Activated CD8-positive, alpha-beta T cell treated with anti-CD3 and anti-CD28 coated beads for 36 hours (primary cell): ENCODE measurements at regions not wholly inside any gene's neighbourhood (a gene's known extent, or its start where the extent isn't known, plus 50 kb on each side); places are given as distances from the start of the nearest gene placed in this dataset.

Source experiments
- ATAC-seq: fragments of 200-7000 bp; cut with Tn5 transposase; one replicate; pipeline ENCODE4 v1.10.0; 2021; ENCODE audit warnings: mild to moderate bottlenecking, moderate library complexity
- CTCF ChIA-PET: fragments of 350-600 bp; sonication (Branson Sonifier 250); formaldehyde crosslinking; loops from one replicate; lab custom pipeline; 2021; ENCODE audit warnings: antibody characterized with exemption; lab: Charles Lee
- POLR2A ChIA-PET: fragments of 350-600 bp; sonication (Branson Sonifier 250); formaldehyde crosslinking; loops from one replicate; lab custom pipeline; 2021; ENCODE audit warnings: antibody characterized with exemption; lab: Charles Lee
- DNase-seq: peaks from one replicate; pipeline ENCODE4 v3.0.0-alpha.2; 2020
- H3K27ac Mint-ChIP-seq: one replicate; pipeline ENCODE4 v1.8.0; 2021; ENCODE audit warnings: mild to moderate bottlenecking, mixed read lengths
- H3K27me3 Mint-ChIP-seq: one replicate; pipeline ENCODE4 v1.8.0; 2021; ENCODE audit warnings: mixed read lengths
- H3K36me3 Mint-ChIP-seq: one replicate; pipeline ENCODE4 v1.8.0; 2021; ENCODE audit warnings: low read depth, mixed read lengths
- H3K4me1 Mint-ChIP-seq: one replicate; pipeline ENCODE4 v1.8.0; 2021; ENCODE audit warnings: low read depth, mixed read lengths
- H3K4me3 Mint-ChIP-seq: one replicate; pipeline ENCODE4 v1.8.0; 2021; ENCODE audit warnings: mild to moderate bottlenecking, moderate library complexity, mixed read lengths
- H3K9me3 Mint-ChIP-seq: one replicate; pipeline ENCODE4 v1.8.0; 2021; ENCODE audit warnings: mixed read lengths
- CTCF ChIP-seq: fragments of 200-600 bp; IDR thresholded peaks from one replicate; pipeline ENCODE4 v1.8.0; 2022; ENCODE audit warnings: antibody characterized with exemption, mild to moderate bottlenecking
- intact Hi-C: fragments of 100-400 bp; cut with micrococcal nuclease; formaldehyde crosslinking; loops from one replicate; pipeline ENCODE4 v1.10.0; 2022

- ATAC-seq = no peak
- no peak for DNase-seq
- CTCF ChIA-PET = interaction anchor here (1.3 kb wide), 1 partner anchor 240 kb away, joined by 6 read pairs; no protein-coding TSS in a partner anchor
Observed at GRCh38 chr5:103472265-103472664, 90.3 kb downstream of the NUDT12 start.

DNA sequence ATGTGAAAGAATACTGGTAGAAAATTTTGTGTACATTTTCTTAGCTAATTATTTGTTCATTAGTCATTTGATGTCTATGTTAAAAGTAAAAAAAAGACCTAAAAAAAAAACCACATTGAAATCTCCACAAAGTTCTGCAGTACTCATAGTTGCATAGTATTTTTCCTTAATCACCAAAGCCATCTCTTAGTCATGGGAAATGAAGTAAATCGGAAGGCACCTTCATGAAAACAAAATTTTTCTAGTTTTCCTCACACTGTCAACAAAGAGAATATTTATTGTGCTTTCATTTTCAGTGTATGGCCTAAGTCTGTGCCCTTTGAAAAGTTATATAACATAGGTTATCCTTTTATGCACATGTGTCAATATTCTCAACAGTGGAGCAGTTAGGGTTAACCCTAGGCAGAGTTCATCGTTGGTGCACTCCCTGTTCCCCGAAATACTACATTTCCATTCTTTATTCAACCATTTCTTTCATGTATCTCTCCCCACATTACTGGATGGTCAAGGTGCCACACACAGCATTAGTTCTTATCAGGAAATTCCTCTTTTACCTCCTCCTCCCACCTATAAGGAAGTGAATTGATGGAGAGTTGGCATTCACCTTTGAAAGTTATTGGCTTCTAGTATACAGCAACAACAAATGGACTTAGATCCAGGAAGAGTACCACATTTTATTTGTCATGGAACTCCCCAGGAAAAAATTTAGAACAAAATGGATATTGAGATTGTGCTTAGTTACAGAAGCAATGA is 93.1 kb downstream of the NUDT12 start:
- intact Hi-C loops = no loop called here
- no peak for DNase-seq

More at GRCh38 chr5:103472265-103472664, 90.3 kb downstream of the NUDT12 start:
- Mint-ChIP-seq H3K36me3 (no peaks in the 10 kb centered on the region), H3K4me1 (no peaks in the 10 kb centered on the region), H3K9me3 (no peaks in the 10 kb centered on the region), H3K27me3 (peaks cover 10% of the 10 kb centered on the region), H3K27ac (no peak overlapping the region), H3K4me3 (no peak overlapping the region)
- intact Hi-C loops = no loop called here
- POLR2A ChIA-PET = no interaction called here
- no peak for TF ChIP-seq CTCF

GRCh38 chr5:103467831-103468230 is 94.8 kb downstream of the NUDT12 start:
- Mint-ChIP-seq H3K4me1 (no peaks in the 10 kb centered on the region), H3K36me3 (no peaks in the 10 kb centered on the region), H3K9me3 (no peaks in the 10 kb centered on the region), H3K4me3 (no peak overlapping the region), H3K27me3 (peaks cover 10% of the 10 kb centered on the region), H3K27ac (no peak overlapping the region)
- TF ChIP-seq CTCF = no peak
- CTCF ChIA-PET = interaction anchor here (1.2 kb wide), 1 partner anchor 235 kb away, joined by 5 read pairs; no protein-coding TSS in a partner anchor
- ATAC-seq (no peak), DNase-seq (no peak)
- intact Hi-C loops = no loop called here
- POLR2A ChIA-PET = no interaction called here

More for the DNA sequence above, 93.1 kb downstream of the NUDT12 start:
- no peak for ATAC-seq
- no peaks in the 10 kb centered on the region for H3K4me1 Mint-ChIP-seq
- TF ChIP-seq CTCF = no peak
- H3K9me3 Mint-ChIP-seq = no peaks in the 10 kb centered on the region
- H3K27me3 Mint-ChIP-seq = peaks cover 9% of the 10 kb centered on the region
- CTCF ChIA-PET = no interaction called here
- POLR2A ChIA-PET = no interaction called here
- no peak overlapping the region for H3K27ac Mint-ChIP-seq
- H3K36me3 Mint-ChIP-seq = no peaks in the 10 kb centered on the region
- H3K4me3 Mint-ChIP-seq = no peak overlapping the region

GRCh38 chr5:103466495-103466894 is 96.1 kb downstream of the NUDT12 start:
- Mint-ChIP-seq H3K4me1 (no peaks in the 10 kb centered on the region), H3K36me3 (no peaks in the 10 kb centered on the region), H3K27me3 (peaks cover 12% of the 10 kb centered on the region), H3K27ac (no peak overlapping the region), H3K4me3 (no peak overlapping the region), H3K9me3 (no peaks in the 10 kb centered on the region)
- no peak for ATAC-seq
- ChIA-PET POLR2A (no interaction called here), CTCF (interaction anchor here (0.9 to 1.7 kb wide), 3 partner anchors 9 to 242 kb away, joined by 3 to 11 read pairs (median 3); no protein-coding TSS in a partner anchor)
- intact Hi-C loops = no loop called here
- no peak for DNase-seq
- TF ChIP-seq CTCF = no peak

DNA sequence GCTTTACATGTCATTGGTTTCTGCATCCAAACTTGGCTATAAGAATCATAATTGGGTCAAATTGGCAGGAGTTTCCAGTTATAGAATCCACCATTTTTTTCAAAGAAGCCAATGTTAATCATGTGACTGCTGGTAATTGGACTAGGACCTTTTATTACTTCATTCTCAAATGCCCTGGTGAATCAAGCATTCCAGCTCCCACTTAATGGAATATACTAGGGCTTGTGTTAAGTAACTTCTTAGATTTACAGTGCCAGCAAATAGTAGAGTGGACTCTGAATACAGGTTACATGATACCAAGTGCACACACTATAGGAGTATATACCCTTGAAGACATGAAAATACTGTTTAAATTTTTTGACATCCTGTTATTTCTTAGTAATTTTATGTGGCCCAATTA is 96.7 kb downstream of the NUDT12 start:
- CTCF ChIA-PET = interaction anchor here (1.7 kb wide), 1 partner anchor 9 kb away, joined by 11 read pairs; no protein-coding TSS in a partner anchor
- no peaks in the 10 kb centered on the region for H3K36me3 Mint-ChIP-seq
- no peak overlapping the region for H3K27ac Mint-ChIP-seq
- H3K4me3 Mint-ChIP-seq = no peak overlapping the region
- intact Hi-C loops = no loop called here
- no peaks in the 10 kb centered on the region for H3K9me3 Mint-ChIP-seq
- peaks cover 8% of the 10 kb centered on the region for H3K27me3 Mint-ChIP-seq
- POLR2A ChIA-PET = no interaction called here
- H3K4me1 Mint-ChIP-seq = no peaks in the 10 kb centered on the region
- no peak for TF ChIP-seq CTCF
- DNase-seq (no peak), ATAC-seq (no peak)
